ENCODE measurements at regions not wholly inside any gene's neighbourhood (a gene's known extent, or its start where the extent isn't known, plus 50 kb on each side); places are given as distances from the start of the nearest gene placed in this dataset.

DNA sequence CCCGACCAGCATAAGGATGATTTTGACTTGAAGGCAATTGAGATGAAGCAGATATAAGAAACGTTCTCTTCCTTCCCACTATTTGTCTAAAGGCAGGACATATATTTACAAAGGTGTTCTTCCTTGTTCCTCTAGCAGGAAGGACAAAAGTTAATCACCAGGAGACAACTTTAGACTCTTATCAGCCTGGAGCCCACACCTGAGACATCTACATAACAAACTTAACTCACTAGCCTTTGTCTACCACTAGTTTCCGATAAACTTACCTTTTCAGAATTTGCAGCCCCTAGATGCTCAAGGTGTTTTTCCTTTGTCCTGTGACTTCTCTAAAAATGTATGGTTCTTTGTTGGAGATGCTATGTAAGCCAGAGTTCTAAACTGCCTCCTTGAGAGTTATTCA is 1047.8 kb upstream of the NXPH2 start:
- TF ChIP-seq, protein P1, sequence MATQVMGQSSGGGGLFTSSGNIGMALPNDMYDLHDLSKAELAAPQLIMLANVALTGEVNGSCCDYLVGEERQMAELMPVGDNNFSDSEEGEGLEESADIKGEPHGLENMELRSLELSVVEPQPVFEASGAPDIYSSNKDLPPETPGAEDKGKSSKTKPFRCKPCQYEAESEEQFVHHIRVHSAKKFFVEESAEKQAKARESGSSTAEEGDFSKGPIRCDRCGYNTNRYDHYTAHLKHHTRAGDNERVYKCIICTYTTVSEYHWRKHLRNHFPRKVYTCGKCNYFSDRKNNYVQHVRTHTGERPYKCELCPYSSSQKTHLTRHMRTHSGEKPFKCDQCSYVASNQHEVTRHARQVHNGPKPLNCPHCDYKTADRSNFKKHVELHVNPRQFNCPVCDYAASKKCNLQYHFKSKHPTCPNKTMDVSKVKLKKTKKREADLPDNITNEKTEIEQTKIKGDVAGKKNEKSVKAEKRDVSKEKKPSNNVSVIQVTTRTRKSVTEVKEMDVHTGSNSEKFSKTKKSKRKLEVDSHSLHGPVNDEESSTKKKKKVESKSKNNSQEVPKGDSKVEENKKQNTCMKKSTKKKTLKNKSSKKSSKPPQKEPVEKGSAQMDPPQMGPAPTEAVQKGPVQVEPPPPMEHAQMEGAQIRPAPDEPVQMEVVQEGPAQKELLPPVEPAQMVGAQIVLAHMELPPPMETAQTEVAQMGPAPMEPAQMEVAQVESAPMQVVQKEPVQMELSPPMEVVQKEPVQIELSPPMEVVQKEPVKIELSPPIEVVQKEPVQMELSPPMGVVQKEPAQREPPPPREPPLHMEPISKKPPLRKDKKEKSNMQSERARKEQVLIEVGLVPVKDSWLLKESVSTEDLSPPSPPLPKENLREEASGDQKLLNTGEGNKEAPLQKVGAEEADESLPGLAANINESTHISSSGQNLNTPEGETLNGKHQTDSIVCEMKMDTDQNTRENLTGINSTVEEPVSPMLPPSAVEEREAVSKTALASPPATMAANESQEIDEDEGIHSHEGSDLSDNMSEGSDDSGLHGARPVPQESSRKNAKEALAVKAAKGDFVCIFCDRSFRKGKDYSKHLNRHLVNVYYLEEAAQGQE (IDR thresholded peaks at IDR 0.05; ENCODE audit: low read depth) = no peak
- no peak for TF ChIP-seq EP300 (IDR thresholded peaks at IDR 0.05; ENCODE audit: borderline replicate concordance)
- TF ChIP-seq, protein P2, sequence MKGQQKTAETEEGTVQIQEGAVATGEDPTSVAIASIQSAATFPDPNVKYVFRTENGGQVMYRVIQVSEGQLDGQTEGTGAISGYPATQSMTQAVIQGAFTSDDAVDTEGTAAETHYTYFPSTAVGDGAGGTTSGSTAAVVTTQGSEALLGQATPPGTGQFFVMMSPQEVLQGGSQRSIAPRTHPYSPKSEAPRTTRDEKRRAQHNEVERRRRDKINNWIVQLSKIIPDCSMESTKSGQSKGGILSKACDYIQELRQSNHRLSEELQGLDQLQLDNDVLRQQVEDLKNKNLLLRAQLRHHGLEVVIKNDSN (IDR thresholded peaks at IDR 0.05) = no peak
- TF ChIP-seq TAF1 (IDR thresholded peaks at IDR 0.05; ENCODE audit: low read depth) = no peak
- no peak for TF ChIP-seq CEBPB (IDR thresholded peaks at IDR 0.05)

GRCh38 chr2:139825726-139826125 is 1045.5 kb upstream of the NXPH2 start:
- TF ChIP-seq YY1 (IDR thresholded peaks at IDR 0.05; ENCODE audit: low read depth) (no peak), NFIC (IDR thresholded peaks at IDR 0.05) (no peak), TAF1 (IDR thresholded peaks at IDR 0.05; ENCODE audit: low read depth) (no peak), CEBPB (IDR thresholded peaks at IDR 0.05) (no peak), EGR1 (IDR thresholded peaks at IDR 0.05) (no peak)
- TF ChIP-seq, protein P3, sequence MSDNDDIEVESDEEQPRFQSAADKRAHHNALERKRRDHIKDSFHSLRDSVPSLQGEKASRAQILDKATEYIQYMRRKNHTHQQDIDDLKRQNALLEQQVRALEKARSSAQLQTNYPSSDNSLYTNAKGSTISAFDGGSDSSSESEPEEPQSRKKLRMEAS (IDR thresholded peaks at IDR 0.05) = no peak
- TF ChIP-seq, protein P1 (IDR thresholded peaks at IDR 0.05; ENCODE audit: low read depth) = no peak

- no peak for TF ChIP-seq CEBPB (IDR thresholded peaks at IDR 0.05)
- no peak for TF ChIP-seq NFIC (IDR thresholded peaks at IDR 0.05)
- TF ChIP-seq YY1 (IDR thresholded peaks at IDR 0.05; ENCODE audit: low read depth) = no peak
- TF ChIP-seq CREB1 (IDR thresholded peaks at IDR 0.05; ENCODE audit: low read depth) = no peak
- TF ChIP-seq, protein P3 (IDR thresholded peaks at IDR 0.05) = no peak
These were observed 1039.1 kb upstream of the NXPH2 start for GRCh38 chr2:139819273-139819796.

- TF ChIP-seq CEBPB (IDR thresholded peaks at IDR 0.05) (no peak), NFIC (IDR thresholded peaks at IDR 0.05) (no peak), EGR1 (IDR thresholded peaks at IDR 0.05) (no peak), TCF12 (IDR thresholded peaks at IDR 0.05; ENCODE audit: low read depth) (no peak), FOXM1 (IDR thresholded peaks at IDR 0.05; ENCODE audit: borderline replicate concordance, low read depth) (no peak), ZBTB7A (IDR thresholded peaks at IDR 0.05; ENCODE audit: low read depth) (no peak), RAD21 (IDR thresholded peaks at IDR 0.05; ENCODE audit: low read depth) (no peak), TEAD4 (IDR thresholded peaks at IDR 0.05) (no peak), EP300 (IDR thresholded peaks at IDR 0.05; ENCODE audit: borderline replicate concordance) (no peak), TAF1 (IDR thresholded peaks at IDR 0.05; ENCODE audit: low read depth) (no peak), YY1 (IDR thresholded peaks at IDR 0.05; ENCODE audit: low read depth) (no peak), CREB1 (IDR thresholded peaks at IDR 0.05; ENCODE audit: low read depth) (no peak)
- TF ChIP-seq, protein P2 (IDR thresholded peaks at IDR 0.05) = no peak
- TF ChIP-seq, protein P3 (IDR thresholded peaks at IDR 0.05) = no peak
- TF ChIP-seq, protein P1 (IDR thresholded peaks at IDR 0.05; ENCODE audit: low read depth) = no peak
These were observed 1034.3 kb upstream of the NXPH2 start for GRCh38 chr2:139814458-139814857.

- TF ChIP-seq, protein P2 (IDR thresholded peaks at IDR 0.05) = no peak
- no peak for TF ChIP-seq TCF12 (IDR thresholded peaks at IDR 0.05; ENCODE audit: low read depth)
- no peak for TF ChIP-seq ZBTB7A (IDR thresholded peaks at IDR 0.05; ENCODE audit: low read depth)
- TF ChIP-seq NFIC (IDR thresholded peaks at IDR 0.05) = no peak
- TF ChIP-seq EP300 (IDR thresholded peaks at IDR 0.05; ENCODE audit: borderline replicate concordance) = no peak
- TF ChIP-seq TEAD4 (IDR thresholded peaks at IDR 0.05) = no peak
- no peak for TF ChIP-seq CREB1 (IDR thresholded peaks at IDR 0.05; ENCODE audit: low read depth)
- TF ChIP-seq FOXM1 (IDR thresholded peaks at IDR 0.05; ENCODE audit: borderline replicate concordance, low read depth) = no peak
- TF ChIP-seq EGR1 (IDR thresholded peaks at IDR 0.05) = no peak
- TF ChIP-seq RAD21 (IDR thresholded peaks at IDR 0.05; ENCODE audit: low read depth) = no peak
- no peak for TF ChIP-seq TAF1 (IDR thresholded peaks at IDR 0.05; ENCODE audit: low read depth)
- TF ChIP-seq, protein P3 (IDR thresholded peaks at IDR 0.05) = no peak
- TF ChIP-seq CEBPB (IDR thresholded peaks at IDR 0.05) = no peak
- TF ChIP-seq, protein P1 (IDR thresholded peaks at IDR 0.05; ENCODE audit: low read depth) = no peak
- TF ChIP-seq YY1 (IDR thresholded peaks at IDR 0.05; ENCODE audit: low read depth) = no peak
These were observed 1033.2 kb upstream of the NXPH2 start for GRCh38 chr2:139813340-139813739.

Data from Ishikawa (cell line).